Activated naive CD8-positive, alpha-beta T cell treated with anti-CD3 and anti-CD28 coated beads, Interleukin-2, amount 10 ng/mL, durations not matched to agents 7 days and 5 days (primary cell): ENCODE measurements at regions not wholly inside any gene's neighbourhood (a gene's known extent, or its start where the extent isn't known, plus 50 kb on each side); places are given as distances from the start of the nearest gene placed in this dataset.
A peak's percentile ranks its signal among the peaks of the same experiment; 100 is the strongest.

ENCODE experiments used
- ATAC-seq: fragments of 150-1000 bp; cut with Tn5 transposase; one replicate; pipeline ENCODE4 v1.10.0; 2021; ENCODE audit warnings: low read depth, moderate library complexity
- POLR2A ChIA-PET: fragments of 350-600 bp; sonication (Branson Sonifier 250); formaldehyde crosslinking; loops from one replicate; lab custom pipeline; 2021; ENCODE audit warnings: antibody characterized with exemption; lab: Charles Lee
- DNase-seq: peaks from one replicate; pipeline ENCODE4 v3.0.0; 2021
- H3K27ac Mint-ChIP-seq: one replicate; pipeline ENCODE4 v1.8.0; 2022; ENCODE audit warnings: mild to moderate bottlenecking, mixed read lengths
- H3K27me3 Mint-ChIP-seq: one replicate; pipeline ENCODE4 v1.8.0; 2022; ENCODE audit warnings: mild to moderate bottlenecking, moderate library complexity, mixed read lengths
- H3K36me3 Mint-ChIP-seq: one replicate; pipeline ENCODE4 v1.8.0; 2021; ENCODE audit warnings: mild to moderate bottlenecking, mixed read lengths
- H3K4me1 Mint-ChIP-seq: one replicate; pipeline ENCODE4 v1.8.0; 2021; ENCODE audit warnings: mixed read lengths
- H3K4me3 Mint-ChIP-seq: one replicate; pipeline ENCODE4 v1.8.0; 2022; ENCODE audit warnings: mild to moderate bottlenecking, moderate library complexity, mixed read lengths
- H3K9me3 Mint-ChIP-seq: one replicate; pipeline ENCODE4 v1.8.0; 2021; ENCODE audit warnings: mixed read lengths

DNA sequence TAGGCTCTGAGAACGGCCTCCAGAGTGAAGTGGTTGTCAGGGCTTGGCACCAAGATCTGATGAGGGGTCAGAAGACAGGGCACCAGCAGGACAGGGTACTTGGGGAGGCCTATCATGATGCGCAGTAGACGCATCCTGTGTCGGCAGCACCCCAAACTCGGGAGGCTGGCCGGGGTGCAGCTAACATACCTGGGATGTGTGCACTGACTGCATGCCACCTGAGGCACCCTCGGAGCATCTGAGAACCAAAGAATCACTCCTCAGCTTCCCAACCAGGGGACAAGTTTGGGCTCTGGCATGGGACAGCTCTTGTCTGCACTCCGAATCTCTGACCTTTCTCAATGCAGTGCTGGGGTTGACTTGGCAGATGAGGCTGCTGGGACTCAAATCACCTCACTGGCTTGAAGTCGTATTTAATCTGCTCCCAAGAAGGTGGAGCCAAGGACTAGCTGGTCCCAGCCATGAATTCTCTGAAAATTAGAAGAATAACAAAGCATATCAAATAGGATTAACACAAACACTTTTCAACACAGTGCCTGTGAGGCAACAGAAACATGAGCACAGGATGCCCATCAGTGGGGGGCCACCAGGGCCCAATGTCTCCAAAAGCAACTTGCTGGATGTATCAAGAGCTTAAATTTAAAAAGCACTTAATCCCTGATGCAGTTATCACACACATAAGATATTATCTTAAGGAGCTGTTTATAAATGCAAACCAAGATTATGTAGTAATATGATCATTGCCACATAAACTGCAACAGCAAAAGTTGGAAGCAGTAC, 348.8 kb downstream of the PREX1 start:
- no peak for DNase-seq
- no peak overlapping the region for H3K4me3 Mint-ChIP-seq
- peaks cover 30% of the 10 kb centered on the region for H3K27me3 Mint-ChIP-seq
- ATAC-seq, result no peak
- H3K36me3 Mint-ChIP-seq, result no peaks in the 10 kb centered on the region
- no peaks in the 10 kb centered on the region for H3K9me3 Mint-ChIP-seq
- H3K4me1 Mint-ChIP-seq, result no peaks in the 10 kb centered on the region
- POLR2A ChIA-PET, result no interaction called here
- H3K27ac Mint-ChIP-seq, result no peak overlapping the region

DNA sequence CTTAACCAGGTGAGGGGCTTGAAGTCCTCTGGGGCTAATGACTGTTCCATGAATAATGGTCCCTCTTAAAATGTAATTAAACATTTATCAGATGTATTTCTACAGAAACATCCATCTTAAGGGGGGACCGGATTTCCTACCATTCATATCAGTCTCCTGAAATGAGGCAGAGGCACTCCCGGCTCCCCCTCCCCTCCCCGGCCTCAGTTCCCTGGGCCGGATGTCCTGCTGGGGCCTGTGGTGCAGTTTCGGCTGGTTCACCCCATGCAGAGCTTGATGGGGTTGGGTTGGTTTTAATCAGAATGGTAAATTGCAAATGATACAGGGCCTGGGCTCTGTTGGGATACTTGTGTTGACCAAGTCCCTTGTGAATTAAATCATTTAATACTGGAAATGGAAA, 349.4 kb downstream of the PREX1 start:
- H3K9me3 Mint-ChIP-seq, result no peaks in the 10 kb centered on the region
- no peak for ATAC-seq
- DNase-seq, result no peak
- POLR2A ChIA-PET, result no interaction called here
- H3K27ac Mint-ChIP-seq, result no peak overlapping the region
- H3K36me3 Mint-ChIP-seq, result no peaks in the 10 kb centered on the region
- no peak overlapping the region for H3K4me3 Mint-ChIP-seq
- peaks cover 30% of the 10 kb centered on the region for H3K27me3 Mint-ChIP-seq
- H3K4me1 Mint-ChIP-seq, result no peaks in the 10 kb centered on the region

DNA sequence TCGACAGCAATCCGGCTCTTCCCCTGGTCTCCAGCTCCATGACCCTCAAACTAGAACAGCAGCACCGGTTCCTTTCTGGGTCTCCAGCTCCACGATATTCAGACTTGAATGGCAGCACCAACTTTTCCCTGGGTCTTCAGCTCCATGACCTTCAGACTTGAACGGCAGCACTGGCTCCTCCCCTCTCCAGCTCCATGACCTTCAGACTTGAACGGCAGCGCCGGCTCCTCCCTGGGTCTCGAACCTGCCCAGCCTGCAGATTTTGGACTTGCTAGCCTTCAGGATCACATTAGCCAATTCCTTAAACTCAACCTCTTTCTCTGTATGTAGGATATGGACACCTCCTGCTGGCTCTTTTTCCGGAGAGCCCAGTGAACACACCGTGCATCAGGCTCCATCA, 350.9 kb downstream of the PREX1 start:
- Mint-ChIP-seq H3K36me3 (no peaks in the 10 kb centered on the region), H3K4me3 (no peak overlapping the region)
- POLR2A ChIA-PET, result no interaction called here

DNA sequence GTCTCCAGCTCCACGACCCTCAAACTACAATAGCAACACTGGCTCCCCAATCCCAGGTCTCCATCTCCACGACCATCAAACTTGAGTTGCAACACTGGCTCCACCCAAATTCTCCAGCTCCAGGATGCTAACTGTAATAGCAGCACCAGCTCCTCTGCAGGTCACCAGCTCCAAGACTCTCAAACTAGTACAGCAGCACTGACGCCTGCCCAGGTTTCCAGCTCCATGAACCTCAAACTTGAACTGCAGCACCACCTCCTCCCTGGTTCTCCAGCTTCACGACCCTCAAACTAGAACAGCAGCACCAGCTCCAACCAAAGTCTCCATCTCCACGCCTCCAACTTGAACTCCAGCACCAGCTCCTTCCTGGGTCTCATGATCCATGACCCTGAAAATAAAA, 353.8 kb downstream of the PREX1 start:
- H3K36me3 Mint-ChIP-seq, result no peaks in the 10 kb centered on the region
- POLR2A ChIA-PET, result no interaction called here
- H3K4me1 Mint-ChIP-seq, result no peaks in the 10 kb centered on the region
- DNase-seq (no peak), ATAC-seq (no peak)
- H3K27me3 Mint-ChIP-seq, result peaks cover under 1% of the 10 kb centered on the region
- H3K9me3 Mint-ChIP-seq, result no peaks in the 10 kb centered on the region
- no peak overlapping the region for H3K27ac Mint-ChIP-seq
- no peak overlapping the region for H3K4me3 Mint-ChIP-seq

More for the DNA sequence above, 350.9 kb downstream of the PREX1 start:
- H3K27me3 Mint-ChIP-seq, result peaks cover 23% of the 10 kb centered on the region
- no peaks in the 10 kb centered on the region for H3K4me1 Mint-ChIP-seq
- no peak overlapping the region for H3K27ac Mint-ChIP-seq
- ATAC-seq (no peak), DNase-seq (no peak)
- H3K9me3 Mint-ChIP-seq, result no peaks in the 10 kb centered on the region

DNA sequence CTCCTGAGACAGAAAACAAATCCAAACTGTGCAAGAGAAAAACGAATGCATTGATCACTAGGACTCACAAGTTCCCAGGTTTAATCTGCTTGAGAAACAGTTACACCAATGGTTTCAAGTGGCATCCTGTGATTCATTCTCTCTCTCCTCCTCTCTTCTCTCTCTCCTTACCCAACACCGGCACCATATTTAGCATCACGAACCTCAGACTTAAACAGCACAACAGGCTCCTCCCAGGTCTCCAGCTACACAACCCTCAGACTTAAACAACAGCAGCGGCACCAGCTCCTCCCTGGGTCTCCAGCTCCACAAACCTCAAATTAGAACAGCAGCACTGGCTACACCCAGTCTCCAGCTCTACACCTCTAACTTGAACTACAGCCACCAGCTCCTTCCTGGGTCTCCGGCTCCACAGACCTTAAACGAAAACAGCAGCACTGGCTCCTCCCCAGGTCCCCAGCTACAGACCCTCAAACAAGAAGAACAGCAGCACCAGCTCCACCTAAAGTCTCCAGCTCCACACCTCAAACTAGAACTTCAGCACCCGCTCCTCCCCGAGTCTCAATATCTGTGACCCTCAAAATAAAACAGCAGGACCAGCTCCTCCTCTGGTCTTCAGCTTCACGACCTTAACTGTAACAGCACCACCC, 355.9 kb downstream of the PREX1 start:
- no peak overlapping the region for H3K27ac Mint-ChIP-seq
- no peaks in the 10 kb centered on the region for H3K27me3 Mint-ChIP-seq
- no peak for DNase-seq
- H3K9me3 Mint-ChIP-seq, result peaks cover 1% of the 10 kb centered on the region
- POLR2A ChIA-PET, result no interaction called here
- H3K4me1 Mint-ChIP-seq, result peaks cover 5% of the 10 kb centered on the region
- no peak overlapping the region for H3K4me3 Mint-ChIP-seq
- no peak for ATAC-seq
- H3K36me3 Mint-ChIP-seq, result no peaks in the 10 kb centered on the region

DNA sequence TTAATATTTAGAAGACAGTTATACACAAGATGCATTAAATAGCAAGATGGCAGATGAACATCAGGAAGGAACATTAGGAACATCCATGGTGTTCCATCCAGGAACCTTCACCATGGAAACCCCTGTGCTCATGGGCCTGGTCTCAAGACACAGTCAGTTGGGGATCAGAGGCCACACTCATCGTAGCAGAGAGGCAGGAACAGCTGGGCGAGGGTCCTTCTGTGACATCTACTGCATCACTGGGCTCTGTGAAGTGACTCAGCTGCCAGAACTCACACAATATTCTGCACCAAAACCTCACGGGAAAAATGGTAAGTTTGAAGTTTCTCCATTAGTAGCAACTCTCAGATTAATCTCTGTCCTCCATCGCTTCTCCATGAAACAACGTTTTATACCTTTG, 356.6 kb downstream of the PREX1 start:
- ATAC-seq, result no peak
- Mint-ChIP-seq H3K36me3 (no peaks in the 10 kb centered on the region), H3K27me3 (no peaks in the 10 kb centered on the region), H3K9me3 (peaks cover 1% of the 10 kb centered on the region), H3K4me1 (peaks cover 5% of the 10 kb centered on the region), H3K4me3 (no peak overlapping the region), H3K27ac (no peak overlapping the region)
- POLR2A ChIA-PET, result no interaction called here
- DNase-seq, result no peak

DNA sequence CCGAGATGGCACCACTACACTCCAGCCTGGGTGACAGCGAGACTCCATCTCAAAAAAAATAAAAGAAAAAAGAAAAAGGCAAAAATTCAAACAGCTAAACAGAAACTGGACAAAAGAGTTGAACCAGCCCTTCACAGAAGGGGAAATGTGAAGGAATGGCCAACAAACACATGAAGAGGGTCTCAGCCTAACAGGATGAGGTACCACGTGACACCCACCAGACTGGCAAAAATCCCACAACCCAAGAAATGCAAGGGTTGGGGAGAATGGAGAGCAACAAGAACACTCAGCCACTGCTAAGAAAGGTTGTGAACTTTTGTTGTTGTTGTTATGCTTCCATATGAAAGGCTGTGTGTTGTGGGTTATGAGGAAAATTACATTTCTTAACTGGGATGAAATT, 357.7 kb downstream of the PREX1 start:
- no peaks in the 10 kb centered on the region for H3K27me3 Mint-ChIP-seq
- ATAC-seq (no peak), DNase-seq (no peak)
- peaks cover 1% of the 10 kb centered on the region for H3K9me3 Mint-ChIP-seq
- no peaks in the 10 kb centered on the region for H3K36me3 Mint-ChIP-seq
- H3K27ac Mint-ChIP-seq, result no peak overlapping the region
- H3K4me3 Mint-ChIP-seq, result no peak overlapping the region
- POLR2A ChIA-PET, result no interaction called here
- peaks cover 5% of the 10 kb centered on the region for H3K4me1 Mint-ChIP-seq

DNA sequence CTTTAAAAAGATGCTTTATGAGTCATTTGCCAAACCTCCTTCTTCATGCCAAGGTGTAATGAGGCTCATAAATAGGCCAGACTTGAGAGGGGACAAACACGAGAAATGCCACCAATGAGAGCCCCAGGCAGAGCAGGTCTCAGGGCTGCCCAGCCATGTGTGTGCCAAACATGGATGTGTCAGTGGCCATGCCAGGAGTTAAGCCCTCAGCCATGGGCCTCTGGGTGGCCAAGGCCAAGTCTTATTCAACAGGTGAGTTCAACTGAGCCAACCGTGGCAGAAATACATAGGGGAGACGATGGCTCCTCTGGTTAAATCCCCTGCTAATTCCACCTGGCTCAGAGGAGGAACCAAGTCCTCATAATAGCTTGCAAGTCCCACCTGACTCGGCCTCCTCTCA, 358.8 kb downstream of the PREX1 start:
- H3K27ac Mint-ChIP-seq, result no peak overlapping the region
- DNase-seq (no peak), ATAC-seq (no peak)
- POLR2A ChIA-PET, result no interaction called here
- H3K9me3 Mint-ChIP-seq, result peaks cover 1% of the 10 kb centered on the region
- no peaks in the 10 kb centered on the region for H3K27me3 Mint-ChIP-seq
- H3K4me3 Mint-ChIP-seq, result no peak overlapping the region
- peaks cover 5% of the 10 kb centered on the region for H3K4me1 Mint-ChIP-seq
- no peaks in the 10 kb centered on the region for H3K36me3 Mint-ChIP-seq

DNA sequence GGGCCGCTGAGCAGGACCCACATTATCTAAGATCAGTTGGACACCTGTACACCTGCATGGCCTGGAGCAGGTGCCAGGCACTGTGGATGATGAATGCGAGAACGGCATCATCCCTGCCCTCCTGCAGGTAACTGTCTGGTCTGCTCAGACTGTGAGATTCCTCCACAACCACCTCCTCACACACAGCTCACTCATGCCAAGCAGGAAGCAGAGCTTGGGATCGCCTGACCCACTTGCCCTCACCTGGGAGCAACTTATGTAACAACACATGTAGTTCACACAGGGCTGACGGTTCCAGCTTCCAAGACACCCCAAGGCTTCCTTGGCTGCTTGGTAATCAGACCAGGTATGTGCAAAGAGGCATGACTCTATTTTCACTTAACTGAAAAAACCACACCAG, 359.2 kb downstream of the PREX1 start:
- Mint-ChIP-seq H3K9me3 (peaks cover 1% of the 10 kb centered on the region), H3K4me1 (peaks cover 5% of the 10 kb centered on the region)

DNA sequence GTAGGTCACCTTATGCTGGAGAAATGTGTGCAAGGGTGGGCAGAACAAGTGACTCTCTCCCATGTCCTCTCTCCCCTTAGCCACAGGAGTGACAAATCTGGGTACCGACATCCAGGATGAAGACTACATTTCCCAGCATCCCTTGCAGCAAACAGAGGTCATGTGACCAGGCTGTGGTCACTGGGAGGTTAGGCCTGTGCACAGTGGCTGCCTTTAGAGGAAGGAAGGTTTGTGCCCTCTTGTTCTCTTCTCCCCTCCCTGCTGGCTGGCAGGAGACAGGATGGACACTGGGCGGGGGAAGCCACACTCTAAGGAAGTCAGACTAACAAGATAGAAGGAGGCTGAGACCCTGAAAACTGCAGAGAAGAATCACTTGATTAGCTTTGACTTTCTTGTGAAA, 360.2 kb downstream of the PREX1 start:
- no peak for DNase-seq
- no peak overlapping the region for H3K4me3 Mint-ChIP-seq
- no peaks in the 10 kb centered on the region for H3K36me3 Mint-ChIP-seq
- H3K4me1 Mint-ChIP-seq, result peaks cover 5% of the 10 kb centered on the region
- POLR2A ChIA-PET, result no interaction called here
- H3K9me3 Mint-ChIP-seq, result peaks cover 1% of the 10 kb centered on the region
- H3K27me3 Mint-ChIP-seq, result no peaks in the 10 kb centered on the region
- peak; percentile 61 for ATAC-seq
- peak overlapping the region; percentile 72 for H3K27ac Mint-ChIP-seq

More for the DNA sequence above, 359.2 kb downstream of the PREX1 start:
- Mint-ChIP-seq H3K27me3 (no peaks in the 10 kb centered on the region), H3K36me3 (no peaks in the 10 kb centered on the region), H3K4me3 (no peak overlapping the region), H3K27ac (no peak overlapping the region)
- POLR2A ChIA-PET, result no interaction called here
- ATAC-seq (no peak), DNase-seq (no peak)

DNA sequence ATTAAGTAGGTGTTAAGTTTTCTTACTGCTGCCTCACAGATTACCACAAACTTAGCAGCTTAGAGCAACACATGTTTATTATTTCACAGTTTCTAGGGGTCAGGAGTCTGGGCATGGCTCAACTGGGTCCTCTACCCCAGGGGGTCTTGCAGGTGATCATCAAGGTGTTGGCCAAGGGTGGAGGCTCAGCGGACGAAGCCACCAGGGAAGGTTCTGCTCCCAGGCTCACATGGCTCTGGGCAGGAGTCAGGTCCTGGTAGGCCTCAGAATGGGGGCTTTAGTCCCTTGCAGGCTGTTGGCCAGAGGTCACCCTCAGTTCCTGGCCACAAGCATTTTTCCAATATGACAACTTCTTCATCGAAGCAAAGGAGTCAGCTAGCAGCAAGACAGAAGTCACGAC, 362.5 kb downstream of the PREX1 start:
- Mint-ChIP-seq H3K9me3 (peaks cover 1% of the 10 kb centered on the region), H3K4me3 (no peak overlapping the region), H3K27me3 (peaks cover 10% of the 10 kb centered on the region), H3K4me1 (peaks cover 5% of the 10 kb centered on the region), H3K27ac (no peak overlapping the region), H3K36me3 (no peaks in the 10 kb centered on the region)
- DNase-seq (no peak), ATAC-seq (no peak)
- POLR2A ChIA-PET, result no interaction called here

DNA sequence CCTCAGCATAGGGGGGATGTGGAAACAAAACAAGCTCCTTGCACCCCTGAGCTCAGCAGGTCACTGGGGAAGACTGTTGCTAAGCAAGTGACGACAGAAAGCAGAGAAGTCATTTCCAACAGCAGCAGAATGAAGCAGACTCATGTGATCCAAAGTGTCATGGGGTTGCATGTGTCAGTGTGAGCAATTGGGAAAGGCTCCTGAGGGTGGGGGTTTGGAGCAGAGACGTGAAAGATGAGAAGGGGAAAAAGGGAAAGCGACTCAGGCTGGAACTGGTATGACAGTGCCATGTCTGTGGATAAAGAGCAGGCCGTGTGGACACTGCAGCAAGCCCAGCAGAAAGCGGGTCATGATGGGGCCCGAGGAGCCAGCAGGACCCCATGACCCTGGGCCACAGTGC, 363.9 kb downstream of the PREX1 start:
- Mint-ChIP-seq H3K9me3 (peaks cover 1% of the 10 kb centered on the region), H3K4me1 (peaks cover 5% of the 10 kb centered on the region), H3K36me3 (no peaks in the 10 kb centered on the region), H3K27me3 (peaks cover 10% of the 10 kb centered on the region), H3K27ac (no peak overlapping the region), H3K4me3 (no peak overlapping the region)
- no peak for ATAC-seq
- no peak for DNase-seq
- POLR2A ChIA-PET, result no interaction called here

DNA sequence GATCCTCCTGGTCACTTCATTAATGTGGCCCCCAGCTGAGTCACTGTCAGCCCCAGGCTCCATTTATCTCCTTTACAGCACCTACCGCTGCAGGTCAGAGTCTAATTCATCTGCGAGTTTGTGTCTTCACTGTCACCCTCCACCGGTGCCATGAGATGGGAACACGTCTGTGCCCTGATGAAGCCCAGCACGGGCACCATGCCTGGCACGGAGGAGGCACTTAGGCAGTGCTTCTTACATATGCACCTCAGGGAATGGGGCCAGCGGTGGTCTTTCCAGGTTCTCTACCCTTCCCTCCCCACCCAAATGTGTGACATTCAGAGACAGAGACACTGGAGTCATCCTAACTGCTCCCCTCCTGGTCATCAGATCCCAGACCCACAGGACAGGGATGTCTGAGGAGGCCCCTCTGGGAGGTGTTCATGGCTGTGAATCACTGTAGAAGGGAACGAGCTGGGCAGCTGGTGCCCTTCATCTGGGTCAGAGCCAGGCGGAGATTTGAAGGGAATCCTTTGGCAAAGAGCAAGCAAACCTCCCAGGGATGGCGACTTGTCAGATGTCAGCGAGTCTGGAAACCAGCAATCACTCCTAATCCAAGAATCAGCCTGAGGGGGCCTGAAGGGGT, 364.6 kb downstream of the PREX1 start:
- Mint-ChIP-seq H3K9me3 (peaks cover 1% of the 10 kb centered on the region), H3K36me3 (no peaks in the 10 kb centered on the region), H3K27ac (no peak overlapping the region), H3K4me1 (peaks cover 5% of the 10 kb centered on the region), H3K27me3 (peaks cover 10% of the 10 kb centered on the region), H3K4me3 (no peak overlapping the region)
- no peak for DNase-seq
- ATAC-seq, result no peak
- POLR2A ChIA-PET, result no interaction called here

DNA sequence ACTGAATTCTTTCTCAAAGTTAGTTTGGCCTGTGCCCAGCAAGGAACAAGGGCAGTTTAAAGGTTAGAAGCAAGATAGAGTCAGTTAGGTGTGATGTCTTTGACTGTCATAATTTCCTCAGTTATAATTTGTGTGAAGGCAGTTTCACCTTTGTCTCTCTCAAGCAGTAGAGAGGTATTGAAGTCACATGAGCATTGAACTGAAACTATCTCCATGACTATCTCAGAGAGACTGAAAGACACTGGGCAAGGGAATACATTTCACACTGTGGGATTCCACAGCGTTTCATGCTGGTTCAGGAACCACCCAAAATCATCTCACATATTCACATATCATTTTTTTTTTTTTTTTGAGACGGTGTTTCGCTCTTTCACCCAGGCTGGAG, 366.1 kb downstream of the PREX1 start:
- no peaks in the 10 kb centered on the region for H3K4me1 Mint-ChIP-seq
- ATAC-seq, result no peak
- no peak overlapping the region for H3K27ac Mint-ChIP-seq
- no peaks in the 10 kb centered on the region for H3K36me3 Mint-ChIP-seq
- H3K9me3 Mint-ChIP-seq, result no peaks in the 10 kb centered on the region
- peaks cover 10% of the 10 kb centered on the region for H3K27me3 Mint-ChIP-seq
- POLR2A ChIA-PET, result no interaction called here
- DNase-seq, result no peak
- no peak overlapping the region for H3K4me3 Mint-ChIP-seq
